ENCODE measurements at regions not wholly inside any gene's neighbourhood (a gene's known extent, or its start where the extent isn't known, plus 50 kb on each side); places are given as distances from the start of the nearest gene placed in this dataset.

GRCh38 chr10:4159173-4159572 is 374.2 kb upstream of the KLF6 start:
- TF ChIP-seq CTCF (IDR thresholded peaks at IDR 0.05; ENCODE audit: insufficient read depth, low read depth, low read length) (no peak), EZH2 (IDR thresholded peaks at IDR 0.05; ENCODE audit: insufficient read depth, low read length) (no peak)
